ENCODE measurements at regions not wholly inside any gene's neighbourhood (a gene's known extent, or its start where the extent isn't known, plus 50 kb on each side); places are given as distances from the start of the nearest gene placed in this dataset.
A peak's percentile ranks its signal among the peaks of the same experiment; 100 is the strongest.

GRCh38 chr12:74391283-74391682 is 146.4 kb upstream of the ATXN7L3B start:
- no peak for TF ChIP-seq CTCF (IDR thresholded peaks at IDR 0.05)

- no peak for TF ChIP-seq CTCF (IDR thresholded peaks at IDR 0.05)
Measured at GRCh38 chr12:74393272-74393671, 144.4 kb upstream of the ATXN7L3B start.

- TF ChIP-seq CTCF (IDR thresholded peaks at IDR 0.05), result no peak
Measured at GRCh38 chr12:74394647-74395046, 143.0 kb upstream of the ATXN7L3B start.

- TF ChIP-seq CTCF (IDR thresholded peaks at IDR 0.05), result no peak
Measured at GRCh38 chr12:74401035-74401434, 136.6 kb upstream of the ATXN7L3B start.

GRCh38 chr12:74401966-74402365 is 135.7 kb upstream of the ATXN7L3B start:
- TF ChIP-seq CTCF (IDR thresholded peaks at IDR 0.05), result no peak

GRCh38 chr12:74408601-74409166 is 129.0 kb upstream of the ATXN7L3B start:
- TF ChIP-seq CTCF (IDR thresholded peaks at IDR 0.05), result no peak

GRCh38 chr12:74412606-74413230 is 124.9 kb upstream of the ATXN7L3B start:
- peak; percentile 51; the same call in 1 of the 2 replicates for TF ChIP-seq CTCF (IDR thresholded peaks at IDR 0.05)

- TF ChIP-seq CTCF (IDR thresholded peaks at IDR 0.05), result peak; percentile 67
Measured at GRCh38 chr12:74415633-74416032, 122.0 kb upstream of the ATXN7L3B start.
